Stimulated activated CD4-positive, alpha-beta T cell treated with anti-CD3 and anti-CD28 coated beads, Interleukin-15, amount 100 ng/mL, for 1 hour (primary cell): ENCODE measurements at regions not wholly inside any gene's neighbourhood (a gene's known extent, or its start where the extent isn't known, plus 50 kb on each side); places are given as distances from the start of the nearest gene placed in this dataset.

ENCODE experiments used
- DNase-seq, 2 donors: peaks; one replicate each; pipeline ENCODE4 v3.0.0-alpha.2; 2020; ENCODE audit warnings: low read depth in 1 of 2, low spot score in 1 of 2

DNA sequence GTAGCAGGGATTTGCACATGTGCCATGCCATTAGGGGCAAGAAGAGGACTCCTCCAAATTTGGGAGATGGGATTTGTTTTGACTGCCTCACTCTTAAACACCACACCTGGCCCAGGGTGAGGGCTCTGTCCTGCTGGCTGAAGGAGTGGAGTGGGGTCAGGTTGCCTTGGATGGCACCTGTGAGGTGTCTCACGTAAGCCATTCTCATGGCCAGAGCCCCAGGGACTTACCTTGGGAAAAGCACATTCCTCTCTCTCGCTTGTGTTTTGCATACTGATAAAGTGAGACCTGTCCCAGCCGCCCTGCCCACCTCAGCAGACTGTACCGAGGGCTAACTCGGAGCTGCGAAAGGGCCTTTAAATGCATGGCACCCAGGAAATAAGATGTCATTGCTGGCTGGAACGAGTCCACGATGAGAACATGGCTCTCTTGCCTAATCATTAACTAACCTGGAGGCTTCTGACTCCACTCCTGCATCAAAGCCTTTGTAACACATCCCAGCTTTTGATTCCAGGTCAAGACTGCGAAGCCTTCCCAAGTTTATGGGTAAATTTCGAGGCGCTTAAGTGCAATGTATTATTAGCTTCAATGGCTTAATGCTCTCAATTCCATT is 184.0 kb upstream of the RNF32 start:
- no peak for DNase-seq

DNA sequence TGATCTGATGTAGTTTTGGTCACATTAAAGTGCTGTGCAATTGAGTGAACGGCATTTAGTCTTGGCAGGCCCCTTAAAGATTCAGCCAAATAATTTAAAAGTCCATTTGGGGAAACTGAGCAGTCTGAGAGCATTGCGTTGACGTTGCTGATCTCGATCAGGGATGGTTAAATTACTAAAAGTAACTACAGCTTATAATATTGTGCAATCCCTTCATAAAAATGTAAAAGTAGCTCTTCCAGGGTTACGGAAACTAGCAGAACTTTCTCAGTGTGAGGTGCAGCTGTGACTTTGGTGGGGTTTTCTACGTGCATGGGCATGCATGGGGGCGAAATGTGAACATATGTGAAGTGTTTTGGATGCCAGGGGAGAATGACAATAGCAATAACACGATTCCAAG is 184.5 kb upstream of the RNF32 start:
- DNase-seq, result no peak

DNA sequence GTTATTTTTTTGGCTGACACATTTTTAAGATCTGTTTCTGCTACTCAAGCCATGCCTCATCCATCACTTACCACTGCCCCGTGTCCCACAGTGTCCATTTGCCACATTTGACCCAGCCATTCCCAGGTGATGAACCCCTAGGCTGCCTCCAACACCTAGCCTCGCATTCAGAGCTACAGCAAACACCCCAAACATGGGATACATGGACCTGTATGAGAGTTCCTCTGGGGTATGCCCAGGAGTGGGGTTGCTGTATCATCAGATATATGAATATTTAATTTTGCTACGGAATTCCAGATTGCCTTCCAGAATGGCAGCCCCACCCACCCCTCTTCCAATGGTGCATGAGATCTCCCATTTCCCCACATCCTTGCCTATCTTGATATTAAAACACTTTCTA is 190.1 kb upstream of the RNF32 start:
- DNase-seq, result no peak

DNA sequence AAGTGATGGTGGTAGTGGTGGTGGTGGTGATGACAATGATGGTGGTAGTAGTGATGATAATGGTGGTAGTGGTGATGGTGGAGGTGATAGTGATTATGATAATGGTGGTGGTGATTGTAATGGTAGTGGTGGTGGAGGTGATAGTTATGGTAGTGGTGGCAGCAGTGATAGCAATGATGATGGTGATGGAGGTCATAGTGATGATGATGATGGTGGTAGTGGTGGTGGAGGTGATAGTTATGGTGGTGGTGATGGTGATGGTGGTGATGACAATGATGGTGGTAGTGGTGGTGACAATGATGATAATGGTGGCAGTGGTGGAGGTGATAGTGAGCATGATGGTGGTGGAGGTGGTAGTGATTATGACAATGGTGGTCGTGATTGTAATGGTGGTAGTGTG is 191.7 kb upstream of the RNF32 start:
- no peak for DNase-seq

DNA sequence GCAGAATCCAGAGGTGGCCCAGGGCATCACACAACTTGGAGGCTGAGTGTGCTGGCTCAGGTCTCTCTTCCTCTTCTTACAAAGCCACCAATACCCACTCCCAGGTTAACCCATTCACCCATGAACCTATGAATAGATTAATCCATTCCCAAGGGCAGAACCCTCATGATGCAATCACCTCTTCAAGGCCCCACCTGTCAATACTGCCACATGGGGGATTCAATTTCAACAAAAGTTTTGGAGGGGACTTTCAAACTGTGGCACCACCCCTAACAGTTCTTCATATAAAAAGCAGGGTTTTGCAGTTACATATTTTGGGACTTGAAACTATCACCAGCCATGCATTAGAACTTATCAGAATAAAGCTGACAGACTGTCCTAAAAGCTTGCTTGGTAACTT is 193.6 kb upstream of the RNF32 start:
- DNase-seq, result no peak

DNA sequence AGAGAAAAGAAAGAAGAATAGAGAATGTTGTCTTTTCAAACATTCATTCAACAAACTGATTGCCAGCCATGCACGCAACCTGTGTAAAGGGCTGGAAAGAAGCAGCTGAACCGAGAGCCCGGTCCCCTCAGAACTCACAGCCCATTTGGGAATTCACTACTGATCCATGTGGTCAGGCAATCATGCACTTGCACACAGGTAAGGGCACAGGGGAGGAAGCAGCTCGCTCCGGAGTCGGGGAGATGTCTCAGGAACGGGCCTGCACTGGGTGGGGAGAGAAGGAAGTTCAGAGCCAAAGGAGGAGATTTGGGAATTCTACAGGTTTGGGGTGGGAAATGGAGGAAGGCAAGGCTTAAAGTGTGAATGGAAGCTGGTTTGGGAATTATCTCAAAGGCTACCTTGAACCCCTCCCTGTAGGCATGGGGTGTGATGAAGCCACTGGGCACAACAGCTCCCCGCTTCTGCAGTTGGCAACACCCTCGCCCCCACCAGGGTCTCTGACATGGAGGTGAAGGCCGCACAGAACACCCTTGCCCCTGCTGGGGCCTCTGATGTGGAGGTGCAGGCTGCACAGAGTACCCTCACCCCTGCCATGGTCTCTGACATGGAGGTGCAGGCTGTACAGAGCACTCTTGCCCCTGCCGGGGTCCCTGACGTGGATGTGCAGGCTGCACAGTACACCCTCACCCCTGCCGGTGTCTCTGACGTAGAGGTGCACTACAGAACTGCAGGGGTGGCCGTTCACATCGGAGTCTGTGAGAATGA is 194.4 kb upstream of the RNF32 start:
- DNase-seq, result no peak

DNA sequence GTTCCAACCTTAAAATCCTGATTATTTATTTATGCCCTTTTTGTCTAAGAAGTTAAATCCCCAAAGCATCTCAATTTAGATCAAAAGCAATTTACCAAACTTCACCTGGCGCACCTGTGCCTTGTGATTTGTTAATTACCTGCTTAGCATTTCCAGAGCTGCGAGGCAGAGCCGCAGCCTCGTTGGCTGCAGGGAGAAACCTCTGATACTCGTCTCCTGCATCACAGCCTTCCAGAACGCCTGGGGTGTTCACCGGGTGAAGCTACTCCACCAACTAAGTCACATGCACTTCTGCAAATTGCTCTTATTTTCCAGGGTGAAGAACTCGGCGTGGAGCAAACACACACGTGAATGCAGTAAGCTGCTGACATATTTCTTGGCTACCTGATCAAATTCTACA is 198.1 kb upstream of the RNF32 start:
- no peak for DNase-seq

DNA sequence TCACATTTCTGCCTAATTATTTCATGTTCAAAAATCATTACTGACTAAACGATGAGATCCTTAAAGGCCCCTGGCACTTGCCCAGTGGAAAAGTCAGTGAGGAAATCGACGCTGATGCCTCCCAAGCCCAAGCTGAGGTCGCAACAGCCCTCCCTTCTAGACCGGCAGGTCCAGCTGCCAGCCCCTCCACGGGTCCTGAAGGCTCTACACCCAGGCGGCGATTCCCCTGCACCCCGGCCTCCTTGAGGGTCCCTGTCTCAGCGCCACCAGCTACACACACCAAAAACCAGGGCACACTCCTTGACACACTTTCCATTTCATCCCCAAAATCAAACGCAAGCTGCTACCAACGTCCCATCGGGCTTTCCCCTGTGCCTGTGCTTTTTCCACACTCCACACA is 200.1 kb upstream of the RNF32 start:
- DNase-seq, result no peak

DNA sequence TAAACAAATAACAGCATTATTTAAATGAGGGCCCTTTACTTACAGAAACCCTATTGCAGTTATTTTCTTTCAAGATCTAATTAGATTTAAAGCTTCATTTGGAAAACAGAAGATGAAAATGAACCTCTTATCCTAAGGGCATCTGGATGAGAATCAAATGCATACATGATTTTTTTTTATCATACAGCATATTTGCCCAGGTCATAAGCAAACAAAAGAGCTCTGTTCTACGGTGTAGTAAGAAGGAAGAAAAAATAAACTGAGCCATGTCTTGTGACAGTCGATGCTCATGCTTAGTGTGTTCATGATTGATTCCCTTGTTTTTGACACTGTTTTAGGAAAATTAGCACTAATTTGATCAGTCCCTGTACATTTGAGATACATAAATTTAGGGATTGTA is 202.6 kb upstream of the RNF32 start:
- no peak for DNase-seq

DNA sequence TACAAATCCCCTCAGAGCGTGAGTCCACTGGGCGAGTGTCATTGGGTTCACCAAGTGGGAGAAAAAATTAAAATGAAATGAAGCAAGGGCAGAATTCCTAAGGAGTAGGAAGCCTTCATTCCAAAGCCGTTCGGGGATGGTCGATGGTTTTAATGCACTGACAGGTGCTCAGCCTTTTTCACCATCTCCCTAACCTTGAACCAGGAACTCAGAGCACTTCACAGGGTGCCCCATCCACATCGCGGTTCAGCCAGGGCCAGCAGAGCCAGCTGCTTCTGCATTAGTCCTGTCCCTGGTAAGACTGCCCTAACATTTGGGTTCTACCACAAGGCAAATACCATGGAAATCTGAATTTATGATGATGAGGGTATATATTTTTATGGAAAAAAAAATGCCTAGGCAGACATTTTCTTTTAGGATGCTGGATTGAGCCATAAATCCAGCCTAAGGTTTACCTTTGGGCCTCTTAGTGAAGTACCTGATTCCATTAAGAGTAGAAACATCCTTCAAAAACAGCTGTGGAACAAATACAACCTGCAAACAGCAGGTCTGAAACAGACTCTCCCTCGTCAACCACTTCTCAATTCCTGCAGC is 203.5 kb upstream of the RNF32 start:
- DNase-seq, result no peak

DNA sequence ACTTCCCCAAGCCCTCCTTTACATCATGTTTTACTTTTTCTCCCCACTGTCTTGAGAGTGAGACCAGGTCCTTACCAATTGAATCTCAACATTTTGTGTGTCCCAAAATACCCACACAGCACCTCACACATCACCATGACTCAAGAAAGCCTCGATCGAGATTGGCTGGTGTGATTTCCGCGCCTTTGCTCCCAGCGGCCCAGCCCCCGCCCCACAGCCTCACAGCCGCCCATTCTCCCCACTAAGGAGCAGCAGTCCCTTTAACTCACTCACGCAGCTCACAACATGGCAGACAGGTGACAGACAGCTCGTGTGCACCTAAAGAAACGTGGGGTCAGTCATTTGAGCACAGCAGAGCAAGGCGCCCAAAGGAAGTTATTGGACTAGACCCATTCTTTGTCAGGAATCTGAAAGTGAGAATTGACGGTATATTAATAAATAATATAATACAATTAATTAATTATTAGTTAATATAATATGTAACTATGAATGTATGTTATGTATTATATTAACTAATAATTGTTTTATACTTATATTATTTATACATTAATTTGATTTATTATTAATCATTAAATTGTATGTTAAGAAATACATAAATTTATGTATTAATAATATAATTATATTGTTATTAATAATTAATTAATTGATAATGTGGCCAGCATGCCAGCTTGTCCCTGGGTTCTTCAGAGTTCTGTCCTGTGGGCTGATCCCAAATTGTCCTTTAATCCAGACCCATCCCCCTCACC is 204.9 kb upstream of the RNF32 start:
- DNase-seq, result no peak

DNA sequence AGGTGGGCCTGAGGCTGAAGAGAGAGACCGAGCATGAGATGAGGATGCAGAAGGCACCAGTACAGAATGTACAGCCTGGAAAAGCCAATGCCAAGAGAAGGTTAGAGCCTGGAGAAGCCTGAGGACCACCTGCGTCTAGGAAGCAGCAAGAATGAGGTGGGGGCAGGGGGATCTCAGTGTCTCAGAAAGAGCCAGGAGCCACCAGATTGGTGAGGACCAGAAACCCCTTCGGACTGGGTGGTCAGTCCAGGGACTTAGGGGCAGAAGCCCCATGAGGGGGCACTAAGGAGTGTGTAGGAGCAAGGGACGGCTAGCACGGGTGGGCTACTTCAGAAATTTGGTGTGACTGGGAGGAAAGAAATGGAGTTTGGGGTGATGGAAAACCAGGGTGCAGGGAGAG is 205.9 kb upstream of the RNF32 start:
- no peak for DNase-seq

DNA sequence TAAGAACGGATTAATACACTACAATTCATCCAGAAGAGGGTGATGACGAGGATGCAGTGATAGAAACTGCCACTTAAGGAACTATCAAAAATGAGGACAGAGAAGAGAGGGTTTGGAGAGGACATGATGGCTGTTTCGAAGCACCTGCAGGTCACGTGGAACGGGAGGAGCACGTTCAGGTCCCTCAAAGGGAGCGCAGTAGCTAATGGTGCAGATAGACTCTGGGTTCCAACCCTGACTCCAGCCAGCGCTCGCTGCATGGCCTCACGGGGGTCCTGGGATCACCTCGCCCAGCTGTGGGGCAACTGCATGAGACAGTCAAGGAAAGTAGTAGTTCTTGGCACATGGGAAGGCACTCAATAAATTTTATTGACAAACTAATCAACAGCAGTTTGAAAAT is 208.6 kb upstream of the RNF32 start:
- DNase-seq, result no peak

DNA sequence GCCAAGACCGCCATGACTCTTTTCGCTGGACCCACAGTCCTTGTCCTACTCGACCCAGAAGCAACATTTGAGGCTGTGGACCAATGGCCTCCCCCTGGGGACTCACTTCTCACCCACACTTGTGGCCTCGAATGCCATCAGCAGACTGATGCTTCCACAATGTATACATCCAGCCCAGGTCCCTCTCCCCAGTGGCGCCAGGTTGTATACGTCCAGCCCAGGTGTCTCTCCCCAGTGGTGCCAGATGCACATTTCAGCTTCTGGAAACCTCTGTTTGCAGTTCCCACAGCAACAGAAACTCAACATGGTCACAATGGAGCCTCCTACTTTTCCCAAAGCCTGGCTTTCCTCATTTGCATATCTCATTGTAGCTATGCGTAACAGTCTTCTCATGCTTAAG is 210.5 kb upstream of the RNF32 start:
- DNase-seq, result no peak

DNA sequence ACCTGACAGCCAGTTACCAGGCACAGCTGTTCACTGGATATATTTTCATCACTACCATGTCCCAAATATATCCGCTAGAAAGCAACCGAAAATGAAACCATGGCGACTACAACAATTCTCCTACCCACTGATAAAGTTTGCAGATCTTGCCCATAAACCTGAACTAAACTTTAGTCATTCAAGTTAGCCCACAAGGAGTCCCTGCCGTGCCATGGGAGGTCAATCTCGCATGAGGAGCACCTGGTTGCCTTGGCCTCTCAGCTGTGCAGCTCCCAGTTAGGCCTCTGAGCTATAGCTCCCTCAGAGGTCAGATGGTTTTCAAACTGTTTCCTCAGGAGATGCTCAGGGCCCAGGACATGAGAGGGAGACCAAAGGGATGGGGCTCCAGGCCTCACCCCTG is 211.1 kb upstream of the RNF32 start:
- DNase-seq, result no peak

DNA sequence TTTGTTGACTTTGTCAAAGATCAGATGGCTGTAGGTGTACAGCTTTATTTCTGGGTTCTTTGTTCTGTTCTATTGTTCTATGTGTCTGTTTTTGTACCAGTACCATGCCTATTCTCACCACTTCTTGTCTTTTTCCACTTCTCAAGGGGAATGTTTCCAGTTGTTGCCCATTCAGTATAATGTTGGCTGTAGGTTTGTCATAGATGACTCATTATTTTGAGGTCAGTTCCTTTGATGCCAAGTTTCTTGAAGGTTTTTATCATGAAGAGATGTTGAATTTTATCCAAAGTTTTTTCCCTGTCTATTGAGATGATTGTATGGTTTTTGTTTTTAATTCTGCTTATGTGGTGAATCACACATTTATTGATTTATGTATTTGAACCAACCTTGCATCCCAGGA is 216.7 kb upstream of the RNF32 start:
- DNase-seq, result no peak

DNA sequence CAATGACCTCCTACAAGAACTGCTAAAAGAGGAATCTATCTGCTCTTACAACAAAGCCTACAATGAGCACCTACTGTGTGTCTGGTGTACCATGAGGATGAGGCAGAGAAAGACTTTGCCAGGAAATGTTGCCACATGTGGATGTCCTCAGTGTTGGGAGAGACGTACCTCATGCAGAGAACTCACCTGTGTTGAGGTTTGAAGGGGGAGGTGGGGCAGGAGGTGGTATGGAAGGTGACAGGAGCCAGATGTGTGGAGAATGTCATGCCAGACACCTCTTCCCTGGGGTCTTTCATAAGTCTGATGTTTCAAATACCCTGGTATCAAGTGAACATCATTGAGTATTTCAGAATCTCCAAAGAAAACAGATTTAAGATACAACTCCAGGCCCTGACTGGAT is 220.1 kb upstream of the RNF32 start:
- DNase-seq, result no peak

DNA sequence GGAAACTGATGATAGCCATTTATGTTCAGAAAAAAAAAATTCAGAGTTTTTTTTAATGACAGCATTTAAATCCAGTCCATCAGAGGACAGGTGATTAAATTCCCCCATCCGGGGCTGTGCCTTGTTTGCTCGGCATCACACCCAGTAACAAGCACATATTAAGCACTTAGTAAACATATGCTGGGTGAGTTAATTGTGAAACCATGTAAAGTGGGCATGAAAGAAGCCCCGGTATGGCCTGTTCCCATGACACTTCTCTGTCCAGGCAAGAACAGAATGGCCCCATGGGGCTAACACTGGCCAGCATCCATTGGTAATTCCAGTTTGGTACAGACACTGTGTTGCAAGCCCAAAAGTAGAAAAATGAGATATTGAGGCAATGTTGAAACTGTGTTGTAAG is 220.8 kb upstream of the RNF32 start:
- no peak for DNase-seq

DNA sequence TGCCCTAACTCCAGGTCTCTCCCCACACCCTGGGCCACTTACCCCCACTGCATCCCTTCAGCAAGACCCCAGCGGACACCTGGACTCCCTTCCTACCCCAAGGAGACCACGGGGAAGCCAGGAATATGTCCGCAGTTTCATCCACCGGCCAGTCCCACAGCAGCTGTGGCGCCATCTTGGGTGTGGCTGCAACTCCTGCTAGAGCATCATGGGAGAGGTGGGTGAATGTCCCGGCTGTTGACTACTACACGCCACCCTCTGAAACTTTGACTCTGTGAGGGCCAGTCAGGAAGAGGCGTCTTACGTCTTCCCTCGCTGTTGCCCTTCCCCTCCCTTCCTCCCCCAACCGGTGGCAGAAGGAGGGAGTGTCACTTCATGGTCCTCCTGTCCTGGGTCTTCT is 238.3 kb upstream of the RNF32 start:
- no peak for DNase-seq

DNA sequence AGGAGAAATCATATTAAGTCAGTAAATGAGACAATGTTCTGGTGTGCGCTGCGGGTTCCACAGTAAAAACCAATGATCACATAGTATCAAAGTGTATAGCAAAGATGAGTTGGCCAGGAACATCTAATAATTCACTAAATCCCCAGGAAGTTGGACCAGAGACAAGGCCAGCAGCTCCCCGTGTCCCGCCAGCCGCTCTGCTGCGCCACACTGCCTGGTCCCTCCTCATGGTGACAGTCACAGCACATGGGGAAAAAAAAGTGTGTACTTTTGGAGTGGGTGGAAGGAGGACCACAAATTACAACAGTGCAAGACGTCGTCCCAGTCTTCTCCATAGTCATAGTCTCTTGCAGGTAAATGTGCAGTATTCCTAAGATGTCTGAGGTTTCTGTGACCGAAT is 239.0 kb upstream of the RNF32 start:
- no peak for DNase-seq

DNA sequence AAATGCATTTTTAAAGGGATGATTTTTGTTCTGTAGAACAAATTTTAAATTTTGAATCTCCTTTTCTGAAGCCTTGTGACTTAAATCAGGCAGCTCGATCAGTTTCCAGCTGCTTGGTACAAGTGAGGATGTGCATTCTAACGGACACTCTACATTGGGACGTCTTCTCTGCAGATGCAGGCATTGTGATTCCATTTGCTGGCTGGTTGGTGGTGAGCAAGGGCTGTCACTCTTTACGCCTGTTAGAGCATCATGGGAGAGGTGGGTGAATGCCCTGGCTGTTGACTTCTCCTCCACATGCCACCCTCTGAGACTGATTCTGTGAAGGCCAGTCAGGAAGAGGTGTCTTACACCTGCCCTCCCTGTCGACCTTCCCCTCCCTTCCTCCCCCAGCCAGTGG is 240.5 kb upstream of the RNF32 start:
- DNase-seq, result no peak

DNA sequence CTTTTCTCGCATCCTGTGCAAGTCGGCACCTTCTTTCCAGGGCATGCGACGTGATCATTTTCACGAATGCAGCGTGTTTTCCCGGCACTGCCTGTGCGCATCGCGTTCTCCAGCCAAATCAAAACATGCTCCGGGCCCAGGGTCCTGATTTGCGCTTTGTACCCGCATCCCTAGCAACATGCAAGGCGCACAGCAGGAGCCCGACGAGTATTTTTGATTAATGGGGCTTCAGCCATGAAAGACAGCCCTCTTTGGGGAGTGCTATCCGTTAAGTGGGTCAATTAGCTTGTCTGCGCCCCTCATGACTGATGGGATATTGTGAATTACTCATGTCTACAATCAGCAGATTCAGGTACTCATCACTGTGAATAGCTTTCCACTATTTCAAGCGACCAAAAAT is 243.3 kb upstream of the RNF32 start:
- no peak for DNase-seq
